Head of caudate nucleus (tissue), 42 donors: ENCODE measurements at regions not wholly inside any gene's neighbourhood (a gene's known extent, or its start where the extent isn't known, plus 50 kb on each side); places are given as distances from the start of the nearest gene placed in this dataset.

Source experiments
- DNase-seq, 42 donors: peaks; one replicate each; pipeline versions ENCODE4 v3.0.0 to v3.0.0-alpha.2; 2020 to 2021; ENCODE audit warnings: mixed read lengths in 7 of 42
- intact Hi-C: fragments of 100-400 bp; cut with DNase I; formaldehyde crosslinking; loops from one replicate; pipeline ENCODE4 v1.15.0; 2022

DNA sequence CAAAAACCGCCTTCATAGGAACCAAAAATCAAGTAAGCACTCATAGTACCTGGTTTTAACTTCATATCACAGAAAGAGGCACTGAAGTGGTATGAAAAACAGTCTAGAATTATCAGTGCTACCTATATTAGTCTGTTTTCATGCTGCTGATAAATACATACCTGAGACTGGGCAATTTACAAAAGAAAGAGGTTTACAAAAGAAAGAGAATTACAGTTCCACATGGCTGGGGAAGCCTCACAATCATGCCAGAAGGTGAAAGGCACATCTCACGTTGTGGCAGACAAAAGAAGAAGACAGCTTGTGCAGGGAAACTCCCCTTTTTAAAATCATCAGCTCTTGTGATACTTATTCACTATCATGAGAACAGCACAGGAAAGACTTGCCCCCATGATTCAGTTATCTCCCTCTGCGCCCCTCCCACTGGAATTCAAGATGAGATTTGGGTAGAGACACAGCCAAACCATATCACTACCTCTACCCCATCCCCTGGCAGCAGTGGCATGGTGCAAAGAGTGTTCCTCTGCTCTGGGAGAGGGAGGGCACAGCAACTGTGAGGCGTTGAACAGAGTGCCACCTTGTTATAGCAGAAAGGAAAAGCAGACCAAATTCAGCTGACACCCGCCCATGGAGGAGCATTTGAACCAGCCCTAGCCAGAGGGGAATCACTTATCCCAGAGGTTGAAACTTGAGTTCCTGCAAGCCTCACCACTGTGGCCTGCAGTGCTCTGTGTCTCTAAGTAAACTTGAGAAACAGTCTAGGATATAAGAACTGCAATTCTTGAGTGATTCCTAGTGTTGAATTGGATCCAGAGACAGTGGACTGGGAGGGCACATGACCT lies 61.9 kb upstream of the PTPRZ1 start:
- intact Hi-C loops: no loop called here
- DNase-seq: no peak

- intact Hi-C loops: no loop called here
- no peak for DNase-seq
Observed at GRCh38 chr7:121807078-121807477, 65.9 kb upstream of the PTPRZ1 start.

DNA sequence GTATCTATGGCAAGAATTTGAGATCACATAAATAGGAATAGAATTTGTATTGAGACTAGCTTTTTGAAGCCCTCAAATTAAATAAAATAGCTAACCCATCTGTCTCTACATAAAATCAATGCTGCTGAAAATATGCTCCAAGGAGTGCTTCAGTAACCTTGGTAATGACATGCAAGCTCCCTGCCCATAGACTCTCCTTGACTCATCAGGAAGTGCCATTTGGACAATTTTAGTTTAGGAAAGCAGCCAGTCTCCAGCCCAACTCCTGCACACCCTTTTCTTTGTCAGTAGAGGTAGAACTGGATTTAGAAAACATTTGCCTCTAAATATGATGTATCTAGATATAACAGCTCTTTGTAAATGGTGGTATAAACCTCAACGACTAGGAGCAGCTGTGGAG lies 69.9 kb upstream of the PTPRZ1 start:
- intact Hi-C loops: no loop called here
- DNase-seq: peak in 1 of 42 donors; percentile 38

DNA sequence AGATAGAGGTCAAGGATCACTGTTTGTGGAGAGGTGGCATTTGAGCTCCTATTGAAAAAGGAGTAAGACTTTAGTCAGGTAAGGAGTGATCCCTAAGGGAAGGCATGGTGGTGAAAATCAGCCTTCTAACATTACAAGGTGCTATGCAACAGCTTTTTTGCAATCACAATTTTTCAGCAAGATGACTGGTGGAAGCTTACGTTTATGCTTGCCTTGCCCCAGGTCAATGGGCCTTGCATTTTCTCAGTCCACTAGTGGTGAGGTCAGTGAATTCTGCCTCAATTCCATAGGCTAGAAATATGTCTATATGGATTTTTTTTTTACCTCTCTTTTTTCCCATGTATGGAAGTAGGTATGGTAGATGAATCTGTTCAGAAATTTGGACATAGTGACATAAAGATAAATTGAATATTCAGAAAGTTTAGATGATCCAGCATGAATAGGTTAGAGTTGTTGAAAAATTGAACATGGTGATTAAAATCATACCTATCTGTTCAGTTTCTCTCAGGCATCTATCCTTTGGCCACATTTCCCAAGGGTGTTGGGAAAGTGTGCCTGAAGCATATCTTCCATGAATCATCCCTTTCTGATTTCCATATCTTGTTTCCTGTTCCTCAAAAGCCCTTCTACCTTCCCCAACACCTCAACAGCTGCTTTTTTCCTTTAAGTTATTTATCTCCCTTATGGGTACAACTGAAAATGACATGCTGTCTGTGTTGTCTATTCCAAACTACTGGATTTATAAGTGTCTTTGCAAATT lies 71.9 kb upstream of the PTPRZ1 start:
- intact Hi-C loops: no loop called here
- DNase-seq: no peak

GRCh38 chr7:121798896-121799295 lies 74.1 kb upstream of the PTPRZ1 start:
- peak in 11 of 42 donors; percentile 5 to 46 (median 9) for DNase-seq
- intact Hi-C loops: no loop called here

- no peak for DNase-seq
- intact Hi-C loops: no loop called here
Observed at GRCh38 chr7:121798453-121798840, 74.5 kb upstream of the PTPRZ1 start.

GRCh38 chr7:121797657-121798452 lies 75.1 kb upstream of the PTPRZ1 start:
- intact Hi-C loops: no loop called here
- peak in 40 of 42 donors; percentile 10 to 87 (median 59) for DNase-seq

GRCh38 chr7:121796936-121797656 lies 75.9 kb upstream of the PTPRZ1 start:
- intact Hi-C loops: no loop called here
- no peak for DNase-seq

- DNase-seq: no peak
- intact Hi-C loops: no loop called here
Observed at GRCh38 chr7:121796381-121796780, 76.6 kb upstream of the PTPRZ1 start.

DNA sequence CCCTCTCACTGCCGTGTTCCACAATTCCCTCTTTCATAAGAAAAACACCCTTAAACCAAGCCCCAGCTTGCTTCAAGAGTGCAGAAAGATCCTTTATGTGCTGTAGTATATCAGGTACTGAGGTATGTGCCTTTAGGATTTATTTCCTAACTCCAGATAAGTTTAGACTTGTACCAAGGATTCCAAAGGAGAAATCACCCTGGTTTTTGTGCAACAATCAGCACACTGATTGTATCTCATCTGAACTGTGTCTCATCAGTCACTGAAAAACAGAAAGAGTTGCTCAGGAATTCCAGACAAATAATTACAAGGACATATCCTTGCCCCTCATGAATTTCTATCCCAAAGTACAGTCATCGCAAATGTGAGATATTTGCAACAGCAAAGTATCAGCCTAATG lies 77.2 kb upstream of the PTPRZ1 start:
- DNase-seq: no peak

DNA sequence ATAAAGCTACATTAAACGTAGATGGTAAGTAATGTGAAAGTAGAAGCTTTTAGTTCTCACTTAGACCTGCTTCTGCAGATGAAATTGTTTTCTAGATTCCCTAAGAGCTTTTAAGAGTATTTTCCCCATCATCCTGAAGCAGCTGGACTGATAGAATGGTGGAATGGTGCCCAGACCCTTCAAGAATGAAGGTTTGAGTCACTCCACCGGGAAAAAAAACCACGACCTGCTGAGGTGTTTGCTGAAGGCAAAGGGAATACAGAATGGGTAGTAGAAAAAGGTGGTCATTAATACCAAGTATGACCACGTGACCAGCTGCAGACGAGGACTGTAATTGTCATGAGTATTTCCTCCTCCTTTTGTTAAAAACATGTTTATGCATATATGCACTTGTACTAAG lies 79.2 kb upstream of the PTPRZ1 start:
- intact Hi-C loops: no loop called here
- DNase-seq: peak in 1 of 42 donors; percentile 39

More for the DNA sequence above, 77.2 kb upstream of the PTPRZ1 start:
- intact Hi-C loops: no loop called here

- no peak for DNase-seq
- intact Hi-C loops: no loop called here
Observed at GRCh38 chr7:121777672-121778071, 95.3 kb upstream of the PTPRZ1 start.

DNA sequence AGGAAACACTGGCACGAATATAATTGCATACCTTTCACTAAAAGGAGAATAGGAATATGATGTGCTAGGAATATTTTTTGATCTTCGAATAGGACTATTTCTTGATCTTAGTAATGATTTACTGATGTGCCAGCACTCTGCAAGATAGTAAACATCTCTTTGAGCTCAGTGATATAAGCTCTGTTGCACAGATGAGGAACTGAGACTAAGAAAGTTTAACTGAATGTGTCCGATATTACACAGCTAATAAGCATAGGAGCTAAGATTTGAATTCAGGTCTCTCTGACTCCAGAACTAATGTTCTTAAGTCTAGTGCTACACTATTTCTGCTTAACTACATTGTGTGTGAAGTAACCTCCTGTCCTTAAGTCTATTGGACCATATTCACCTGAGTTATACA lies 98.4 kb upstream of the PTPRZ1 start:
- no peak for DNase-seq
- intact Hi-C loops: no loop called here

GRCh38 chr7:121766676-121767075 lies 106.3 kb upstream of the PTPRZ1 start:
- intact Hi-C loops: loop anchor here (10.0 kb wide), 1 partner anchor 108 kb away; the partner anchor contains the start of gene PTPRZ1
- DNase-seq: no peak

DNA sequence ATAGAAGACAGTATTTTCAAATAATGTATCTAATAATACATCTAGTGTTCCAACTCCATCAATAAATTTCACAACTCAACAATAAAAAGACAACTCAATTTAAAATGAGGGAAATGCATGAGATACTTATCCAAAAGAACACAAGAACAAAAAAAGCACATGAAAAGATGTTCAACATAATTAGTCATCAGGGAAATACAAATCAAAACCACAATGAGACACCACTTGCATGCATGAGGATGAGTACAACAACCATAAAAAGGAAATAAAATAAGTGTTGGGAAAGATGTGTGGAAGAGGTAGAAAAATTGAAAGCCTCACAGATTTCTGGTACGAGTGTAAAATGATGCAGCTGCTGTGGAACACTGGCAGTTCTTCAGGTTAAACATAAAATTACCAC lies 111.6 kb upstream of the PTPRZ1 start:
- intact Hi-C loops: loop anchor here (10.0 kb wide), 1 partner anchor 113 kb away; the partner anchor contains the start of gene PTPRZ1

DNA sequence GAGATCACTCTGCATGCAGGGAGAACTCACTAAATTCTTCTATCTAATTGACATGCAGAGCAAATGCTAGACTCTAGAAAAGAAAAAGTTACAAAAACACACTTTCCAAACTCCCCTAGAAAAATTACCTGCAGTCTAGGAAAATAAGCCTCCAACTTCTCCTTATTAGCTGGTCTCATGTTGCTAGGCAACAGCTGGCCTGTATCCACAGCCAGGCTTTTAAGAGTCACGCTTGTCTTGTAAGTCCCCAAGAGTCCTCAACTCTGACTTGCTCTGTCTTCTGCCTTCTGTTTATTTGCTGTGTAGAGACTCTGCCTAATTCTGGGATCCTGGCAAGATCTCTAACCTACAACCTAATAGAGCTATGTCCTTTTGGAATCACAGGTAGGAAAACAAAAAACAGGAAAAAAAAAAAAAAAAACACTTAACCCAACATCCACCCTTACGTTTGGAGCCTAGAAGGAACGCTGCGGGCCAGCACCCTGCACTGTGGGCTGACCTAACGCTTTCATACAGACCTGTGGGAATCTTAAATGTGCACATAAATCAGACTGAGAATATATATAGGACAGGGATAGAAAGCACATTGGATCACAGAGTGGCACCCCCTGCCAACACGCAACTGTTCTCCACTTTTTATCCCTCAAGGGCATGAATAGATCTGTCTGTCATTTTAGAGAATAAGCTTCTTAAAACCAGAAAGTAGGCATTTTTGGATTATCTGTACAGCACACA lies 117.0 kb upstream of the PTPRZ1 start:
- intact Hi-C loops: no loop called here
- DNase-seq: peak in 20 of 42 donors; percentile 2 to 56 (median 18)

More for the DNA sequence above, 111.6 kb upstream of the PTPRZ1 start:
- DNase-seq: no peak

GRCh38 chr7:121755286-121755685 lies 117.7 kb upstream of the PTPRZ1 start:
- intact Hi-C loops: no loop called here
- no peak for DNase-seq

- DNase-seq: no peak
- intact Hi-C loops: loop anchor here (5.0 kb wide), 1 partner anchor 238 kb away; no protein-coding TSS in a partner anchor
Observed at GRCh38 chr7:121753944-121754343, 119.0 kb upstream of the PTPRZ1 start.
